MG63 (cell line): ENCODE measurements at regions not wholly inside any gene's neighbourhood (a gene's known extent, or its start where the extent isn't known, plus 50 kb on each side); places are given as distances from the start of the nearest gene placed in this dataset.
A peak's percentile ranks its signal among the peaks of the same experiment; 100 is the strongest.
"Not testable (repeated sequence)": the region's sequence is repeated elsewhere in the genome, so short reads cannot be mapped to it uniquely, and the experiment has no call there.

ENCODE experiments used
- DNase-seq: peaks from one replicate; pipeline ENCODE4 v3.0.0-alpha.2; 2020
- H3K27me3 ChIP-seq: fragments of 250-450 bp; sonication (Bioruptor Pico); 2 replicates; pipeline ENCODE4 v1.5.1; 2020; ENCODE audit warnings: mild to moderate bottlenecking, moderate library complexity
- H3K36me3 ChIP-seq: fragments of 250-450 bp; sonication (Bioruptor Pico); 2 replicates; pipeline ENCODE4 v1.5.1; 2020; ENCODE audit warnings: mild to moderate bottlenecking, moderate library complexity
- H3K4me3 ChIP-seq: fragments of 250-450 bp; sonication (Bioruptor Pico); 2 replicates; pipeline ENCODE4 v1.5.1; 2020; ENCODE audit warnings: mild to moderate bottlenecking, moderate library complexity
- H3K9me3 ChIP-seq: fragments of 250-450 bp; sonication (Bioruptor Pico); 2 replicates; pipeline ENCODE4 v1.5.1; 2020; ENCODE audit warnings: mild to moderate bottlenecking, moderate library complexity

GRCh38 chr7:52616552-52616951 is 418.9 kb upstream of the POM121L12 start:
- Histone ChIP-seq H3K9me3 (no peaks in the 10 kb centered on the region), H3K27me3 (no peaks in the 10 kb centered on the region), H3K36me3 (no peaks in the 10 kb centered on the region), H3K4me3 (no peak overlapping the region)
- DNase-seq: no peak

GRCh38 chr7:52615021-52615695 is 420.3 kb upstream of the POM121L12 start:
- DNase-seq: no peak
- Histone ChIP-seq H3K4me3 (no peak overlapping the region), H3K27me3 (no peaks in the 10 kb centered on the region), H3K9me3 (no peaks in the 10 kb centered on the region), H3K36me3 (no peaks in the 10 kb centered on the region)

GRCh38 chr7:52609511-52609910 is 425.9 kb upstream of the POM121L12 start:
- no peak for DNase-seq
- no peaks in the 10 kb centered on the region for H3K9me3 ChIP-seq
- H3K4me3 ChIP-seq: no peak overlapping the region
- H3K36me3 ChIP-seq: no peaks in the 10 kb centered on the region
- no peaks in the 10 kb centered on the region for H3K27me3 ChIP-seq

- no peaks in the 10 kb centered on the region for H3K27me3 ChIP-seq
- no peaks in the 10 kb centered on the region for H3K9me3 ChIP-seq
- DNase-seq: no peak
- no peak overlapping the region for H3K4me3 ChIP-seq
- H3K36me3 ChIP-seq: no peaks in the 10 kb centered on the region
These were observed 442.7 kb upstream of the POM121L12 start for GRCh38 chr7:52592698-52593097.

- no peaks in the 10 kb centered on the region for H3K27me3 ChIP-seq
- H3K36me3 ChIP-seq: no peaks in the 10 kb centered on the region
- H3K4me3 ChIP-seq: no peak overlapping the region
- no peaks in the 10 kb centered on the region for H3K9me3 ChIP-seq
- no peak for DNase-seq
These were observed 448.7 kb upstream of the POM121L12 start for GRCh38 chr7:52586704-52587103.

- no peaks in the 10 kb centered on the region for H3K27me3 ChIP-seq
- no peak for DNase-seq
- no peaks in the 10 kb centered on the region for H3K9me3 ChIP-seq
- H3K36me3 ChIP-seq: no peaks in the 10 kb centered on the region
- H3K4me3 ChIP-seq: no peak overlapping the region
These were observed 451.4 kb upstream of the POM121L12 start for GRCh38 chr7:52584041-52584440.

- DNase-seq, H3K36me3 ChIP-seq, H3K9me3 ChIP-seq, H3K4me3 ChIP-seq, H3K27me3 ChIP-seq: not testable (repeated sequence)
These were observed 462.3 kb upstream of the POM121L12 start for GRCh38 chr7:52573141-52573540.

GRCh38 chr7:52571026-52571425 is 464.4 kb upstream of the POM121L12 start:
- no peaks in the 10 kb centered on the region for H3K9me3 ChIP-seq
- no peak for DNase-seq
- no peaks in the 10 kb centered on the region for H3K36me3 ChIP-seq
- no peak overlapping the region for H3K4me3 ChIP-seq
- no peaks in the 10 kb centered on the region for H3K27me3 ChIP-seq

GRCh38 chr7:52569151-52569550 is 466.3 kb upstream of the POM121L12 start:
- Histone ChIP-seq H3K4me3 (no peak overlapping the region), H3K27me3 (no peaks in the 10 kb centered on the region), H3K9me3 (no peaks in the 10 kb centered on the region), H3K36me3 (no peaks in the 10 kb centered on the region)
- no peak for DNase-seq

- Histone ChIP-seq H3K27me3 (no peaks in the 10 kb centered on the region), H3K36me3 (no peaks in the 10 kb centered on the region), H3K9me3 (no peaks in the 10 kb centered on the region), H3K4me3 (no peak overlapping the region)
- no peak for DNase-seq
These were observed 469.5 kb upstream of the POM121L12 start for GRCh38 chr7:52565974-52566373.

- Histone ChIP-seq H3K4me3 (no peak overlapping the region), H3K9me3 (no peaks in the 10 kb centered on the region), H3K36me3 (no peaks in the 10 kb centered on the region), H3K27me3 (no peaks in the 10 kb centered on the region)
- DNase-seq: no peak
These were observed 479.6 kb upstream of the POM121L12 start for GRCh38 chr7:52555805-52556204.

- Histone ChIP-seq H3K4me3 (no peak overlapping the region), H3K27me3 (no peaks in the 10 kb centered on the region), H3K36me3 (no peaks in the 10 kb centered on the region), H3K9me3 (no peaks in the 10 kb centered on the region)
- no peak for DNase-seq
These were observed 488.0 kb upstream of the POM121L12 start for GRCh38 chr7:52547308-52547910.

- not testable (repeated sequence) for H3K36me3 ChIP-seq, DNase-seq, H3K4me3 ChIP-seq, H3K27me3 ChIP-seq, H3K9me3 ChIP-seq
These were observed 494.2 kb upstream of the POM121L12 start for GRCh38 chr7:52541198-52541765.

- H3K4me3 ChIP-seq: no peak overlapping the region
These were observed 495.4 kb upstream of the POM121L12 start for GRCh38 chr7:52540041-52540440.

GRCh38 chr7:52539414-52539813 is 496.0 kb upstream of the POM121L12 start:
- Histone ChIP-seq H3K9me3 (no peaks in the 10 kb centered on the region), H3K36me3 (no peaks in the 10 kb centered on the region), H3K27me3 (no peaks in the 10 kb centered on the region), H3K4me3 (no peak overlapping the region)
- DNase-seq: no peak

More at GRCh38 chr7:52540041-52540440, 495.4 kb upstream of the POM121L12 start:
- peak; percentile 7 for DNase-seq
- Histone ChIP-seq H3K9me3 (no peaks in the 10 kb centered on the region), H3K27me3 (no peaks in the 10 kb centered on the region), H3K36me3 (no peaks in the 10 kb centered on the region)

GRCh38 chr7:52537051-52537450 is 498.4 kb upstream of the POM121L12 start:
- Histone ChIP-seq H3K36me3 (no peaks in the 10 kb centered on the region), H3K27me3 (no peaks in the 10 kb centered on the region), H3K4me3 (no peak overlapping the region), H3K9me3 (no peaks in the 10 kb centered on the region)
- DNase-seq: no peak

GRCh38 chr7:52525772-52526341 is 509.6 kb upstream of the POM121L12 start:
- no peak for DNase-seq

GRCh38 chr7:52518869-52519268 is 516.6 kb upstream of the POM121L12 start:
- DNase-seq: no peak
- Histone ChIP-seq H3K27me3 (no peaks in the 10 kb centered on the region), H3K4me3 (no peak overlapping the region), H3K36me3 (no peaks in the 10 kb centered on the region), H3K9me3 (no peaks in the 10 kb centered on the region)

More at GRCh38 chr7:52525772-52526341, 509.6 kb upstream of the POM121L12 start:
- Histone ChIP-seq H3K27me3 (no peaks in the 10 kb centered on the region), H3K36me3 (no peaks in the 10 kb centered on the region), H3K9me3 (no peaks in the 10 kb centered on the region), H3K4me3 (no peak overlapping the region)
